ENCODE measurements at regions not wholly inside any gene's neighbourhood (a gene's known extent, or its start where the extent isn't known, plus 50 kb on each side); places are given as distances from the start of the nearest gene placed in this dataset.

- TF ChIP-seq CTCF (IDR thresholded peaks at IDR 0.05): no peak
- H3K4me3 Mint-ChIP-seq: no peak overlapping the region
- H3K36me3 Mint-ChIP-seq (ENCODE audit: low read depth): no peaks in the 10 kb centered on the region
- peaks cover 9% of the 10 kb centered on the region; the same call in 1 of the 2 replicates for H3K9me3 Mint-ChIP-seq
- H3K27ac Mint-ChIP-seq: no peak overlapping the region
- H3K27me3 Mint-ChIP-seq (ENCODE audit: insufficient read depth): no peaks in the 10 kb centered on the region; the same call in 1 of the 2 replicates
- H3K4me1 Mint-ChIP-seq (ENCODE audit: low read depth): no peaks in the 10 kb centered on the region
- no peak for DNase-seq
Observed at GRCh38 chr13:68675209-68675608, 1432.4 kb upstream of the ATXN8OS start.

- Mint-ChIP-seq H3K4me3 (no peak overlapping the region), H3K36me3 (ENCODE audit: low read depth) (no peaks in the 10 kb centered on the region), H3K4me1 (ENCODE audit: low read depth) (no peaks in the 10 kb centered on the region), H3K27ac (no peak overlapping the region), H3K9me3 (peaks cover 8% of the 10 kb centered on the region), H3K27me3 (ENCODE audit: insufficient read depth) (no peaks in the 10 kb centered on the region)
- DNase-seq: no peak
- no peak for TF ChIP-seq CTCF (IDR thresholded peaks at IDR 0.05)
Observed at GRCh38 chr13:68667863-68668262, 1437.7 kb upstream of the PCDH9 start.

GRCh38 chr13:68666774-68667397 lies 1436.8 kb upstream of the PCDH9 start:
- H3K9me3 Mint-ChIP-seq: peaks cover 8% of the 10 kb centered on the region
- H3K27ac Mint-ChIP-seq: no peak overlapping the region
- H3K36me3 Mint-ChIP-seq (ENCODE audit: low read depth): no peaks in the 10 kb centered on the region
- H3K27me3 Mint-ChIP-seq (ENCODE audit: insufficient read depth): no peaks in the 10 kb centered on the region
- TF ChIP-seq CTCF (IDR thresholded peaks at IDR 0.05): no peak
- H3K4me3 Mint-ChIP-seq: no peak overlapping the region
- no peaks in the 10 kb centered on the region for H3K4me1 Mint-ChIP-seq (ENCODE audit: low read depth)
- no peak for DNase-seq

- H3K36me3 Mint-ChIP-seq (ENCODE audit: low read depth): no peaks in the 10 kb centered on the region
- H3K27me3 Mint-ChIP-seq (ENCODE audit: insufficient read depth): no peaks in the 10 kb centered on the region
- no peak overlapping the region for H3K4me3 Mint-ChIP-seq
- no peak for TF ChIP-seq CTCF (IDR thresholded peaks at IDR 0.05)
- peaks cover 27% of the 10 kb centered on the region for H3K9me3 Mint-ChIP-seq
- no peaks in the 10 kb centered on the region for H3K4me1 Mint-ChIP-seq (ENCODE audit: low read depth)
- no peak overlapping the region for H3K27ac Mint-ChIP-seq
- DNase-seq: no peak
Observed at GRCh38 chr13:68645814-68646213, 1415.7 kb upstream of the PCDH9 start.

GRCh38 chr13:68644611-68645010 lies 1414.5 kb upstream of the PCDH9 start:
- no peaks in the 10 kb centered on the region for H3K4me1 Mint-ChIP-seq (ENCODE audit: low read depth)
- H3K36me3 Mint-ChIP-seq (ENCODE audit: low read depth): no peaks in the 10 kb centered on the region
- peaks cover 20% of the 10 kb centered on the region for H3K9me3 Mint-ChIP-seq
- no peak overlapping the region for H3K27ac Mint-ChIP-seq
- no peaks in the 10 kb centered on the region for H3K27me3 Mint-ChIP-seq (ENCODE audit: insufficient read depth)
- DNase-seq: no peak
- H3K4me3 Mint-ChIP-seq: no peak overlapping the region
- no peak for TF ChIP-seq CTCF (IDR thresholded peaks at IDR 0.05)
